NCI-H1048 (cell line): ENCODE measurements at regions not wholly inside any gene's neighbourhood (a gene's known extent, or its start where the extent isn't known, plus 50 kb on each side); places are given as distances from the start of the nearest gene placed in this dataset.
"Not testable (repeated sequence)": the region's sequence is repeated elsewhere in the genome, so short reads cannot be mapped to it uniquely, and the experiment has no call there.

Experiments used
- DNase-seq: peaks from one replicate; lab custom pipeline; 2025; lab: John Stamatoyannopoulos, UW

DNA sequence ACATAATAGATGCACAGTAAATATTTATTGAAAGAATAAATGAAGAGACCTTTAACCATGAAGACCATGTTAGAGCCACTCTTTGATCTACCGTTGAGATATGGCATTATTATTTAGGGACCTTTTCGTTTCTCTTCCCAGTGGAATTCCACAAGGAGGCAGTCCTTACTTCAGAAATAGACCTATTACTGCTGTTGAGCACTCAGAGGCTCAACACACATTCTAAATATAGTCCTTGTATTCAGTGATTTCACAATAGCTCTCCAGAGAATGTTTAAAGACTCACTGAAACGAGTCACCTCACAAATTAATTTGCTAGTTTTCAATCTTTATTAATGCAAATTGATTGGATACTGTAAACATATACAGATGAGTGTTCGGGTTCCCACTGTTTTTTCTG is 603.8 kb downstream of the CDH8 start:
- no peak for DNase-seq

DNA sequence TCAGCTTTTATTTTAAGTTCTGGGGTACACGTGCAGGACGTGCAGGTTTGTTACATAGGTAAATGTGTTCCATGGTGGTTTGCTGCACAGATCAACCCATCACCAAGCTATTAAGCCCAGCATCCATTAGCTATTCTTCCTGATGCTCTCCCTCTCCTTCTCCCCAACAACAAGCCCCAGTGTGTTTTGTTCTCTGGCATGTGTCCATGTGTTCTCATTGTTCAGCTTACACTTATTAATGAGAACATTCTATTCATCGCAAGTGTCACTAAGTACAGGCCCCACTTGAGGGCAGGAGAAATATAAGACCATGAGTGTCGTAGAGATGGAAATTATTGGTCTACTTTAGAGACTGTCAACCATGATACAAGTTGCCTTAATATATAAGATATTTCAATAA is 615.1 kb downstream of the CDH8 start:
- no peak for DNase-seq

DNA sequence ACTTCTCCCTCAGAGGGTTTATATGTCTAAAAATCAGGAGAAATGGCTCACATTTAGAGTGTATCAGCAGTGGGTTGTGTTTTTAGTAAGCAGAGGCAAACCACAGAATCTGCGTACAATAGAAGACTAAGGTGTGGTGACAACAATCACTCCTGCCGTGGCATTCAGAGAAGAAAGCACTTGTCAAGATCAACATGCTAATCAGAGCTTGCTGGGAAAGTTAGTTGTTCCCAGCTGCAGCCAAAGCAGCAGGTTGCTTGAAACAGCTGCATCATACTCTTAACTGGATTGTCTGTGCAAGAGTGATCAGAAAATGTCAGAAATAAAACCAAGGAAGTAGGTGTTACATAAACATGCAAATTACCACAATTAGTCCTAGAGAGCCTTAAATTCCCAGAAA is 616.4 kb downstream of the CDH8 start:
- DNase-seq: no peak

DNA sequence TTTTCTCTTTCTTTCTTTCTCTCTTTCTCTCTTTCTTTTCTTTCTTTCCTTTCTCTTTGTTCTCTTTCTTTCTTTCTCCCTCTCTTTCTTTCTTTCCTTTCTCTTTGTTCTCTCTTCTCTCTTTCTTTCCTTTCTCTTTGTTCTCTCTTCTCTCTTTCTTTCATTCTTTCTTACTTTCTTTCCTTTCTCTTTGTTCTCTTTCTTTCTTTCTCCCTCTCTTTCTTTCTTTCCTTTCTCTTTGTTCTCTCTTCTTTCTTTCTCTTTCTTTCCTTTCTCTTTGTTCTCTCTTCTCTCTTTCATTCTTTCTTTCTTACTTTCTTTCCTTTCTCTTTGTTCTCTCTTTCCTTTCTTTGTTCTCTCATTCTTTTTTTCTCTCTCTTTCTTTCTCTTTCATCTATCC is 617.4 kb downstream of the CDH8 start:
- DNase-seq: not testable (repeated sequence)

DNA sequence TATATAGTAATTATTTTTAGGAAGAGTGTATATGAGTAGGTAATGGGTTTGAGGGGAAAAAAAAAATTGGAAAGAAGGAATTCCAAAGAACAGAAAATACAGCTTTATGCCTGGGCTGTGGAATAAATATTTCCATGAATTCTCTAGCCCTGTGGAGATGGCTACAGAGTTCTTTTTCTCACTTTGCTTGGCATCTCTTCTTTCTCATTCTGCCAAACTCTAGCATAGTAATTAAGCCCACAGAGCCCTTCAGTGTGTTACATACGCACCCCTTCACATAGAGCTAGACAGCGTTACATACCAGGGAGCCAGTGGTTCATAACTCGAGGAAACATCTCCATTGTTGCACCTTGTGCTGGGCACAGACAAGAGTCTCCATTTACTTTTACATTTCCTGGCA is 621.1 kb downstream of the CDH8 start:
- no peak for DNase-seq

DNA sequence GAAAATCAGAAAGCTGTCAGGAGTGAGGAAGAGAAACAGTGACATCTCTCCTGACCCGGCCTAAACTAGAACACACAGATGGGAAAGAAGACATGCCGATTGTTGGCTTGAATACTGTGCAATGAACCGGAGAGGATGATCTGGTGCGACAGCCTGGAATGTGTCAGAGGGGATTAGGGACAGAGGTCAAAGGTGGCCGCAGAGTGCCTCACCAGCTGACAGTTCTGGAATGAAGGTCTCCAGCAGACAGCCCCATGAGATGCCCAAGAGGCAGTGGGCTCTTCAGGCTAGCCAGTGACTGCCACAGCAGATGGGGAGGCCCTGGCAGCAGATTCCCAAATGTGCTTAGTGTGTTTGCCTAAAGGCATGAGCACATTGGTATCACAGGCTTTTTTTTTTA is 623.2 kb downstream of the CDH8 start:
- DNase-seq: no peak

DNA sequence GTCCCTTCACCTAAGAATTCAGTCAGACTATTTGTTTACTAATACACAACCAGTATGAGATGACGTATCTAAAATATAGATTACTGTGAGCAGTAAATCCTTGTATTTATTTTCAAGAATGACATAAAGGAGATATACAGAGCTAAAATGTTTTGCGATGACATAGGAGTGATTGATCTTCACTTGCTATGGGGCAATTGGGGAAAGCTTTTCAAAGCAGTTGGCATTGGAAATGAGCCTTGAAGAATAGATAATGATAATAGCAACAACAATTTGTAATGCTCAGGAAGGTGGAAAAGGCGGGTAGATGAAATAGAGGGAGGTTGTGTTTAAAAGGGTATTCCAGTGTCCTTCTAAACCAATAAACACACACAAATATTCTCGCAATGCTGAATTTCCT is 623.7 kb downstream of the CDH8 start:
- DNase-seq: no peak

DNA sequence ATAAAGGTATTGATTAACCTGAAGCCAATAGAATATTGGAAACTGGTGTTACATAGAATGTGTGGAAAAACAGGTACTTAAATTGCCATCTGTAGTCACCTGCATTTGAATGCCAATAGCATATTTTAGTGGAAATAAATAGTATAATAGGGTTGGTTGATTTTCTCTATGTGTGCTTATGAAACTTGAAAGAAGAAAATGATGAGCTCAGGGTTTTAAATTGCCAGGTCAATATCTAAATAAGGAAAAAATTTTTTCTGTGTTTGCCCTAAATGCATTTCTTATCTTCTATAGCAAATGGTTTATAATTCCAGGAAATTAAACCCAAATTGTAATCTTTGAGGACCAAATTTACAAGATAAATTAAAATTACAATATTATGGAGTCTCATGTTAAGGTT is 626.6 kb downstream of the CDH8 start:
- no peak for DNase-seq

DNA sequence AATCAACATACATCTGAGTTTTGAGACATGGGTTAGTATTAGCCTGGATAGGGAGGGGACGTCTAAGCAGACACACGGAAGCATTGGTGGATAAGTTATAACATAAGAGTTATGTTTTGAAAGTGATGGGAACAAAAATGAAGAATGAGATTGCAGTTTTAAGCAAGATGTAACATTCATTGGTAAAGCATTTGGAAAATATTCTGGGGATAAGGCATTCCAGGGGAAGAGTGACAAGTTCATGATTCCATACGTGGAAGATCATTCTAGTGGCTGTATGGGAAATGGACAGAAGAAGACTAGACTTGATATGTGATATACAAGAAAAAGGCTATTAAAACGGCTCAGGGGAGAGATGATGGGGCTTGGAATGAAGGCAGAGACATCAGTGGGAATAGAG is 632.9 kb downstream of the CDH8 start:
- DNase-seq: no peak

DNA sequence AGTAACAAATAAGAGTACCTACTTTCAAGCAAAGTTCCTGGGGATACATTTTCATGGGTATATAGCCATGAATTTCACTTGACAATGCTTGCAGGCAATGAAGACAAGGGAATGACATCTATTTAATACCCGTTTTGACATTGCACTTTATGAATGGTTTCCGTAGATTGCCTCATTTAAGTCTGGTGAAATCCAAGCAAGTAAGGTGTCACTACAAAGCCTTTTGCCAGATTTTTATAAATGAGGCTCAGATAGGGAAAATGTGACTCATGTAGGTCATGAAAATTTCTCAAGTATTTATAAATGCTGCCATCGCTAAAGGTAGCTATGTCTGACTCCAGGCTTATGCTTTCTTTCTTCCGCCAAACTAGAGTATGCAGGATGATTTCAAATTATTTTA is 644.3 kb downstream of the CDH8 start:
- no peak for DNase-seq

DNA sequence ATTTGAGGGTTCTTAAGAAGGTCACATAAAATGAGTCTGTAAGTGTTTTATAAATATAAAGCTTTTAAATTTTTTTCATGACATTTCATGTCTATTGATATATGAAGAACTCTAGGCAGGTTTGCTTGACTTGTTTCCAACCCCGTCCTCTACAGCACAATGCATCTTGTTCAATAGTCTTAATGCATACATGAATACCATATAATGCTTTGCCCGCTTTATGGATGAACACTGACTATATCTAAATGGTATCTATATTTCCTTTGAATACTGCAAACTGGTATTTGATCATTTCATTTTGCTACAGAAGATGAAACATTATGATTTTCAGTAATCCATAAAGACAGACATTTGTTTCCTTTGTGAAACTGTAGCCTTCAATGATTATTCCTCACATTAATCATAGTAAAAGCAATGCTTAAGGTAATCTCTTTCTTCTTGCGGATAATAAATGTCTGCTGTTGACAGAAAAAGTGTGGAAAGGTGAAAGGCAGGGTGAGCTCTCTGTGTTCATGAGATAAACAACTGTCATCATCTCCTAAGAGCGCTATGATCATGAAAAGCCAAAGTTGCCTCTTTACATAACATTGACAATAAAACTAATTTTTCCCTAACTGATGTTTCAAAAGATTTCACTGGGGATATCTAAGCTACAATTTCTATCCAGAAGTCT is 645.1 kb downstream of the CDH8 start:
- DNase-seq: no peak

DNA sequence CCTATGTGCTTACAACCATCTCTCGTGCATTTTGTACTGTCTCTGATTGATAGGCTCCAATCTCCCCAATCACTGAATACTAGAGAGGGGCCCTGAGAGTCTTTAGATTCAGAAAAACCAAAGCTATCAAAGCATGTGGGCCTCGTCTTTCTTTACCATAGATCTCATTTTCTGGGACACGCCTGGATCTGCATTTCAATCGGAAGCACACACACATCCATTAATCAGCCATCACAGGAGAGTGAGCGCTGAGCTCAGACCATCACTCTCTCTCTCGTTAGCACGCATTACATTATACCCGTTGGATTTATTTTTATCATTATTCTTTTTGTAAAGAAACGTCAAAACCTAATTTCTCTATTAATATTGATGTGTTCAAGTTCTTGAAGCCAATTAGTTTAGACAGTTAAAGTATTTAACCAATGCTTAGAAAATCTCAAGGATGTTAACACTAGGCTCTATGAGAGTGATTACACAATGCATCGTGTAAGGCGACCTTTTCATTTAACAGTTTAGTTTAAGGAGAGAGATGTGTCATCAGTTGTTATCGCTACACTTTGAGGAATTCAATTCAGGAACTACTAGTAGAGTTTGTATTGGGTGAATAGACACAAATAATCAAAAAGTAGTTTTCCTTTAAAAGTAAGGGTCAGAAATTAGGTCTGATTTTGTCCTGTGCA is 650.7 kb downstream of the CDH8 start:
- no peak for DNase-seq

DNA sequence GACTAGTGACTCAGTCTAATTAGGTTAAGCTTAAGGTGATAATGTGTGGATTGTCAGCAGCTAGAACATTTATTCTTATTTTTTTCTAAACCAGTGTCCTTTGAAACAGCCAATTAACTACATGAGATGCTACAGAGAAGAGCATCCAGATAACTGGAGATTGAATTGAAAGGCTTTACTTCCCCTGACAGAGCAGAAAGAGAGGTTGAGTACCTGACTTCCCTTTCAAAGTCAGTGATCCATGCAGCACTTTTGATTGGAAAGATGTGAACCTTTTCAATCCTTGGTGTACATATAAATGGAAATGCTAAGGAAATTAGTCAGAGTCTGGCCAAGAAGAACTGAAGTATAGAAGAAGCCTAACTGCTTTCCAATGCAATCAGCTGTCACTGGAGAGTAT is 653.8 kb downstream of the CDH8 start:
- no peak for DNase-seq

DNA sequence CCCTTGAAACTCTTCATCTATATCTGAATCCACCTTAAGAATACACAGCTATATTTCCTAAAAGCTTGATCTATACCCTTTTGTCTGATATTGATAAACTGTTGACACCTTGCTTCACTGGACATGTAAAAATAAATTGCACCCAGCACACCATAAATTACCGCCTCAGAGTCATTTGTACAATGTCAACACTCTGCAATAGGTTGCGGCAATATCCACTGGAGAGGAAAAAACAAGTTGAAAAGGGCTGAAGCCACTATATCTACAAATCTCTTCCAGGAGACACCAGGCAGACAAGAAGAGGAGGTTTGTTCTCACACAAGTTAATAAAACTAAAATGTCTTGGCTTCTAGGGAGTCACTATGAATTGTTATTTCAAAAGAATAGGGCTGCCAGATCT is 656.9 kb downstream of the CDH8 start:
- DNase-seq: no peak

DNA sequence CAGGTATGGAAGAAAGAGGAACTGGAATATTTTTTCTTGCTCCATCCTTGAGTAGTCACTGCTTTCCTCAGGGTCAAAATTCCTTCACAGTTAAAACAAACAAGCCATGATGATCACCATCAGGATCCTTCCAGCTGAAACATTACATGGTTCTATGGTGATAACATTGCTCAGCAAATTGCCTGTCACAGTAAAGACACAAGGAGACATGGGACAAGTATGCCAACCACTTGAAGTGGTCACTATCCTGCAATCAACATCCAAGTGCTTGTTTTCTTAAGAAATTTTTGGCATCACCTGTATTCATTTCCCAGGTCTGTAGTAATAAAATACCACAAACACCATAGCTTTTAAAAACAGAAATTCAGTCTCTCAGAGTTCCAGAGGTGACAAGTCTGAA is 662.2 kb downstream of the CDH8 start:
- no peak for DNase-seq

DNA sequence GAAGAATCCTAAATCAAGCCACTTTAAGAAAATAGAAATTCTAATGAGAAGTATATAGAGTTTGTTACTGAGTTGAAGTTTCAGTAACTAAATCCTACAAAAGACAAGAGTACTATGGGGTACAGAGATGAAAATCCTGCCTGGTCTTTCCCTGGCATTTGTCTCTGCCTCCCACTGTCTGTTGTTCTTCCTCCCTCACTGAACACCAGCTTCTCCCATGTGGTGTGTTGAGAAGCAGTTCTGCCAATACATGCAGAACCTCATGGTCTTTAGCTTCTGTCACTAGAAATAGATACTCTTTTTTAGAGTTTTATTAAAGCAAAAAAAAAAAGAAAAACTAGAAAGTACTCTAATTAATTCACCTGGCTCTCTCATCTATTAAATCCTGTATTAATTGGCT is 664.4 kb downstream of the CDH8 start:
- DNase-seq: no peak

DNA sequence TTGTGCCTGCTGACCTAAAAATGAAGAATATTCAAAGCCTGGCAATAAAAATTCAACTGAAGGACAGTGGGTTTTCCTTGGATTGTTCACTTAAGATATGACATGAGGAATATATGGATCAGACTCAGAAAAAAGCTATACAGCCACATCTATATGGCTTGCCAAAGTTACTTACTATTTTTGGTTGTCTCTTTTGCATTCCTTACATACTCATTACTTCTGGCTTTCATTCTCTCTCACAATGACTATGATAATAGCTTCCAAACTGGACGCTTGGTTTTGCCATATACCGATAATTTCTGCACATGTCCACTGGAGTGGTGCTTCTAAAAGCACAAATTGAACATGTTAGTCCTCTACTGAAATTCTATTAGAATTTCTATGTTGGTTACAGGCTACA is 664.9 kb downstream of the CDH8 start:
- no peak for DNase-seq

DNA sequence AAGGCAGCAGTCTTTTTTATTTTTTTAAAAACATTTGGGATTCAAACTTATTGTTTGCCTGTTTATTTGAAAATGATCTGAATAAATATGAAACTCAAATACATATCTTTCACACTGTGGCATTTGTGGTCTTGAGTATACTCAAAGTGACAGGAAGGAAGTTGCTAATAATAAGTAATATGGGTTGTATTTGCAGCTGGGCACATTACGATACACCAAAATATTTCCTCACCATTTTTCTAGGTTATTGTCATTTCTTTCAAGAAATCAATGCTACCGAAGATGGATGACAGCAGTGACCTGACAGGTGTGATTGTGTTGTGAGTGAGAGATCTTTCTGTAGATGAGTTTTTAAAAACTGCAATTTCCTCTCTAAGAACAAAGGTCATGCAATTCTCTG is 665.7 kb downstream of the CDH8 start:
- DNase-seq: no peak

DNA sequence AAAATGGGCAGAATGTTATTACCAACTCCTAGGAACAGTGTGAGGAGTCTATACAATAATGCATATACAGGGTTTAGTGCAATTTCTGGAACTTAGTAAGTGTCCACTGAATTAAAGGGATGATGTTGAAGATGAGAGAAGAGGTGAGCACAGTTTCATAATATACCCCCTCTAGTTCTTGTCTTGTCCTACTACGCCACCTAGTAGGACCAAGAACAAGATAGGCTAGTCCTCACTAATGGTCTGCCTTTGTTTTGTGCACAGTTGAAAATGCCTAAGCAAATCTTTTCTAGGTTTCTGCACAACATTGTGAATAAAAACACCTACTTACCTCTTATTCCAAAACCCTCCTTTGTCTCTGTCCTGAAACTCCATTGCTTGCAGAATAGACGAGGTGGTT is 670.2 kb downstream of the CDH8 start:
- no peak for DNase-seq

DNA sequence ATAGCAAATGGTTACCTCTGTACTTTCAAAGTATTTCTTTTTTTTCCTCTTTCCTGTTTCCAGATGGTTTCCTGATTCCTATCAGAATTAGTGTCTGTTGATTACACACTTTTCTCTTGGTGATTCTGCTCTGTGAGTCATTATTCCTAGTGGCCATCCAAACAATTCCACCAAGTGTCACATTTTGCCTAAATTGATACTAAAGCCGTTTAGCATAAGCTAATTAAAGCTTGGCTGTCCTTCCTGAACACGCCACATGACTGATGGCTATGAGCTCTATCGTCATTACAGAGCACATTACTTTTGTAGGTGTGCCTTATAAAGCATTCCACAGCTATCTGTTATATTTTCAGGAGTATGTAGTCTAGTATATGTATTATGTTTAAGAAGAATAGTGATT is 671.2 kb downstream of the CDH8 start:
- no peak for DNase-seq

DNA sequence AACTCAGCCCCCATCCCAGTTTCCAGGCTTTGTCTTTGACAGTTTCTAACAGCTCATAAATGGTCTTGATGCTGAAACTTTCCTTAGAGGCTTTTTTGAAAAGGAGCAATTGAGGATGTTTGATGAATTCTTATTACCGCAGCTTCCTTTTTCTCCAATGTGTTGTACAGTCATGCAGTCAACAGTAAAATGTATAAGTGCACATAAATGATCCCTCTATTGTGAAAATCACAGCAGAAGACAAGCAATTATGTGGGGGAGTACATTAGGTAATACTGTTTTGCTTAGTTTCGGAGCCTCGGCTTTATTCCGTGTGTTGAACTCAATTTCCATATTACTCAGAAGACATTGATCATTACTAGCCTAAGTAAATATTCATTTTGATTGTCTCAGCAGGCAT is 673.7 kb downstream of the CDH8 start:
- DNase-seq: no peak

DNA sequence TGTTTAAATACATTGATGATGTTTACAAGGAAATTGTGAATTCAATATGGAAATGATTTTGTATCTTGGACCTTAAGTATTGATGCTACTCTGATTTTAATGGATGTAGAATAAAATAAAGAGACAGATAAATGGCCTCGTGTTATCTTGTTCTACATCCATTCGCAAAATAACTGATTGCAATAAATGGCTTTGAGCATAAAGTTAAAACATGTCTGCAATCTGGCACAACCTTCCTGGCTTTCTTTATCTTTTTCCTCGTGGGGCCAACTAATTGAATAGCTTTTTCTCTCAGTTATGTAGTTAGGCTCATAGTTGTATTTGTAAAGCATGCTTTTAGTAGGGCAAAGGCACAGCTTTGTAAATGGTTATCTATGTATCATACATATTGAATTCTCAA is 691.4 kb downstream of the CDH8 start:
- no peak for DNase-seq

DNA sequence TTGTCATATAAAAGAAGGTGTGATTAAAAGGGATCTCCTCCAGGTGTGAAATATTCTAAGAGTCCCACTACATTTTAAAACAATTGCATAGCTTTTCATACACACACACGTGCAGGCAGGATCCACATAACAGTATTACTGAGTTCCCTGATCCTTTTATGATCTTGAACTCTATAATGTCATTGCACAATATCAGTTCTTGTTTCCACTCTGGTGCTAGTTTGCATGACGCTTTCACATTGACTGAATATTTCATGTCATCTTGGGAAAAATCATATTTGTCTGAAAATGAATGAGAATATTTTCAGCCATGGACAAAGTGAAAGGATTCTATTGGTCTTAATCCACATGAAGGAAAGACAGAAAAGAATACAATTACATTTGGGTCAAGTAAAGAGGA is 703.8 kb downstream of the CDH8 start:
- DNase-seq: no peak

DNA sequence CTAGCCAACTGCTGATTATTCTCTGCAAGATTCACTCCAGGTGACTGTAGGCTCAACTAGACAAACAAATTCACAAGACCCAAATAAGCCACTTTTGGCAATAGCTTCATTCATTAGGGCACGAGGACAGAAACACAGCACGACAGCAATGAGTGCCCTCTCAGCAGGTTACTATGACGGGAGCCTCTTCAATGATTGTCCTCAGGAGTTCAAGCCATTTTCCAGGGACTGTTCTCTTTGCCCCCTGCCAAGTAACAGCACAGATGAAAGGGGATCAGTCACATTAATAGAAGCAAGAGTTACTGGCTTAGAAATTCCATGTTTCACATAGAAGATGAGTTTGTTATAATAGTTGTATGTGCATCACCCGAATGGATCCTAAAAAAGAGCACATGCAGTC is 712.2 kb downstream of the CDH8 start:
- DNase-seq: no peak
